ENCODE measurements at regions not wholly inside any gene's neighbourhood (a gene's known extent, or its start where the extent isn't known, plus 50 kb on each side); places are given as distances from the start of the nearest gene placed in this dataset.

- H3K4me3 ChIP-seq (replicated peaks in 1 of 2; ENCODE audit: low read depth in 2 of 2, low read length in 2 of 2) = no peak overlapping the region
- TF ChIP-seq, protein P1, sequence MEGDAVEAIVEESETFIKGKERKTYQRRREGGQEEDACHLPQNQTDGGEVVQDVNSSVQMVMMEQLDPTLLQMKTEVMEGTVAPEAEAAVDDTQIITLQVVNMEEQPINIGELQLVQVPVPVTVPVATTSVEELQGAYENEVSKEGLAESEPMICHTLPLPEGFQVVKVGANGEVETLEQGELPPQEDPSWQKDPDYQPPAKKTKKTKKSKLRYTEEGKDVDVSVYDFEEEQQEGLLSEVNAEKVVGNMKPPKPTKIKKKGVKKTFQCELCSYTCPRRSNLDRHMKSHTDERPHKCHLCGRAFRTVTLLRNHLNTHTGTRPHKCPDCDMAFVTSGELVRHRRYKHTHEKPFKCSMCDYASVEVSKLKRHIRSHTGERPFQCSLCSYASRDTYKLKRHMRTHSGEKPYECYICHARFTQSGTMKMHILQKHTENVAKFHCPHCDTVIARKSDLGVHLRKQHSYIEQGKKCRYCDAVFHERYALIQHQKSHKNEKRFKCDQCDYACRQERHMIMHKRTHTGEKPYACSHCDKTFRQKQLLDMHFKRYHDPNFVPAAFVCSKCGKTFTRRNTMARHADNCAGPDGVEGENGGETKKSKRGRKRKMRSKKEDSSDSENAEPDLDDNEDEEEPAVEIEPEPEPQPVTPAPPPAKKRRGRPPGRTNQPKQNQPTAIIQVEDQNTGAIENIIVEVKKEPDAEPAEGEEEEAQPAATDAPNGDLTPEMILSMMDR (IDR thresholded peaks at IDR 0.05; ENCODE audit: low read depth, low read length) = no peak
- no peak for DNase-seq (ENCODE audit: low read depth in 2 of 2)
These were observed 139.9 kb downstream of the LACC1 start for GRCh38 chr13:44019651-44020050.

DNA sequence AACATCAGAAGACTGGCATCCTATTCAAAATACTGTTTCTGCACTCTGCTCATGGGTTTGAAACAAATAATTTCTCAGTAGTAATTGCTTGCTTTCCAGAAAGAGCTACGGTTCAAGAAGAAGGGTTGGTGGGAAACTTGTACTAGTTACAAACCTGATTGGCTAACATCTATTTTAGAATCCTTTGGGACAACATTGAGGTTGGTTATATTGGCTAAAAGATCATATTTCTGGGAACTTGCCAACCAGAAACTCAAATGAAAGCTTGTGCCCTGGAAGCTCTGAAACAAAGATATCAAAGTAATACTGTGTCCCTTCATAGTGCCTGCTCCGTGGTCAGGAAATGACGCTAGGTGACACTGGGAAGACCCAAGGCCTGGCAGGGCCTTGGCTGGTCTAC lies 141.7 kb downstream of the LACC1 start:
- no peak overlapping the region for H3K4me3 ChIP-seq (replicated peaks in 1 of 2; ENCODE audit: low read depth in 2 of 2, low read length in 2 of 2)
- no peak for DNase-seq (ENCODE audit: low read depth in 2 of 2)
- TF ChIP-seq, protein P1 (IDR thresholded peaks at IDR 0.05; ENCODE audit: low read depth, low read length) = no peak

- no peak overlapping the region for H3K4me3 ChIP-seq (replicated peaks in 1 of 2; ENCODE audit: low read depth in 2 of 2, low read length in 2 of 2)
- no peak for DNase-seq (ENCODE audit: low read depth in 2 of 2)
- TF ChIP-seq, protein P1 (IDR thresholded peaks at IDR 0.05; ENCODE audit: low read depth, low read length) = no peak
These were observed 142.5 kb downstream of the LACC1 start for GRCh38 chr13:44022196-44022595.

- no peak overlapping the region for H3K4me3 ChIP-seq (replicated peaks in 1 of 2; ENCODE audit: low read depth in 2 of 2, low read length in 2 of 2)
- no peak for DNase-seq (ENCODE audit: low read depth in 2 of 2)
- TF ChIP-seq, protein P1 (IDR thresholded peaks at IDR 0.05; ENCODE audit: low read depth, low read length) = no peak
These were observed 144.6 kb downstream of the LACC1 start for GRCh38 chr13:44024167-44024845.

- no peak overlapping the region for H3K4me3 ChIP-seq (replicated peaks in 1 of 2; ENCODE audit: low read depth in 2 of 2, low read length in 2 of 2)
- DNase-seq (ENCODE audit: low read depth in 2 of 2) = peak in 1 of 2 donors; percentile 21
- TF ChIP-seq, protein P1 (IDR thresholded peaks at IDR 0.05; ENCODE audit: low read depth, low read length) = no peak
These were observed 145.1 kb downstream of the LACC1 start for GRCh38 chr13:44024846-44025195.

GRCh38 chr13:44026194-44026593 lies 146.5 kb downstream of the LACC1 start:
- TF ChIP-seq, protein P1 (IDR thresholded peaks at IDR 0.05; ENCODE audit: low read depth, low read length) = peak; percentile 20
- no peak for DNase-seq (ENCODE audit: low read depth in 2 of 2)
- no peak overlapping the region for H3K4me3 ChIP-seq (replicated peaks in 1 of 2; ENCODE audit: low read depth in 2 of 2, low read length in 2 of 2)

DNA sequence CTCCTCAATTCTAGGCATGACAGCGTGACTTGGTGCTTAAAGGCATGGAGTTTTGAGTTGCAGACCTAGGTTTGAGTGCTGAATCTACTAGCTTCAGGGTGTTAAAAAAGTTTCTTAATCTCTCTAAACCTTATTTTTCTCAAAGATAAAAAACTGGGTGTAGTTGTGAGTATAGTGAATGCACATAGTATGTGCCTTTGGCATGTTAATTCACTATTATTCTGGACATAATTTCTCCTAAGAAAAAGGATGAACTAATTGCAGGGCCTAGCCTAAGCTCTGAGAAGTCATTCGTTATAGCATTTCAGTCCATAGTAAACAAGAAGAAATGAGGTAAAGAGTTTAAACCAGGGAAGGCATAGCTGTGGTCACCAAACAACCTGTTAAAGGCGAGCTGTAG lies 149.0 kb downstream of the LACC1 start:
- no peak for DNase-seq (ENCODE audit: low read depth in 2 of 2)
- no peak overlapping the region for H3K4me3 ChIP-seq (replicated peaks in 1 of 2; ENCODE audit: low read depth in 2 of 2, low read length in 2 of 2)
- TF ChIP-seq, protein P1 (IDR thresholded peaks at IDR 0.05; ENCODE audit: low read depth, low read length) = no peak

Measured in cardiac fibroblast (primary cell).